GM19035 (cell line): ENCODE measurements at regions not wholly inside any gene's neighbourhood (a gene's known extent, or its start where the extent isn't known, plus 50 kb on each side); places are given as distances from the start of the nearest gene placed in this dataset.
"Not testable (repeated sequence)": the region's sequence is repeated elsewhere in the genome, so short reads cannot be mapped to it uniquely, and the experiment has no call there.

Experiments used
- ATAC-seq: cut with Tn5 transposase; IDR thresholded peaks from one replicate; pipeline ENCODE4 v1.9.1; 2021; ENCODE audit not compliant: unreplicated experiment

GRCh38 chr1:99361406-99361805 is 97.1 kb downstream of the PLPPR4 start:
- ATAC-seq: no peak

DNA sequence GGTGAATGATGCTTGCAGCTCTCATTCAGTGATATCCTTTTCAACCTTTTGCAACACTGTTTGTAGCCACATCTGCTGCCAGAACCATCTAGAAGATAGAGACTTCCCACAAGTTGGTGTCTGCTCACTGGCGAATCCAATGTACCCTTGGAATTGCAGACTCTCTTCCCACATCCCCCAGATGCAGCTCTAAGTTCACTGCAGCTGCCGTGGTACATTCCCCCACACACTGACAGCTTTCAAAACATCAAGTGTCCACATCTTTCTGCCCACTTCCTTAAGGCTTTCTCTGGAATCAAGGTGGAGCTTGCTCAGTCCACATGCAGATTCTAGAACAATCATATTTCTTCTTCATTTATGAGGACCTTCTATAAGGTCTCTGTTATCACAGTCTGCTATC is 99.2 kb downstream of the PLPPR4 start:
- ATAC-seq: no peak

GRCh38 chr1:99365141-99365540 is 100.8 kb downstream of the PLPPR4 start:
- no peak for ATAC-seq

GRCh38 chr1:99365545-99365944 is 101.3 kb downstream of the PLPPR4 start:
- ATAC-seq: no peak

DNA sequence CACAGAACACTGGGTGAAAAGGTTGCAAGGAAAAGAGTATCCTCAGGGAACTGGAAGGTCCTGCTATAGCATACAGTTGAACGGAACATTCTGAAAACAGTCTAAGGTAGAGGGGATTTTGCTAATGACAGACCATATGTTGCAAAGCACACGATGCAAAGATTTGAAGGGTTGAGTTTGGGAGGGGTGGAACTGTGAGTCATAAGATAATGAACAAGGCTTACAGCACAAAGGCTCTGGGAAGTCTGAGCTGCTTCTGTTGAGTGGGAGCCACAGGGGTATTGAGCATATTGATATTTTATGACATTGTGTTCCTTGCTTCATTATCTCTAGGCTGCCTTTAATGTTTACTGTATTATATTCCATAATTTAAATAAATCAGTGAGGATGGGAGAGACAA is 104.9 kb downstream of the PLPPR4 start:
- ATAC-seq: no peak

- no peak for ATAC-seq
Observed at GRCh38 chr1:99370476-99370875, 106.2 kb downstream of the PLPPR4 start.

- ATAC-seq: no peak
Observed at GRCh38 chr1:99371413-99371812, 107.1 kb downstream of the PLPPR4 start.

- ATAC-seq: no peak
Observed at GRCh38 chr1:99374109-99374508, 109.8 kb downstream of the PLPPR4 start.

GRCh38 chr1:99374693-99375092 is 110.4 kb downstream of the PLPPR4 start:
- not testable (repeated sequence) for ATAC-seq

DNA sequence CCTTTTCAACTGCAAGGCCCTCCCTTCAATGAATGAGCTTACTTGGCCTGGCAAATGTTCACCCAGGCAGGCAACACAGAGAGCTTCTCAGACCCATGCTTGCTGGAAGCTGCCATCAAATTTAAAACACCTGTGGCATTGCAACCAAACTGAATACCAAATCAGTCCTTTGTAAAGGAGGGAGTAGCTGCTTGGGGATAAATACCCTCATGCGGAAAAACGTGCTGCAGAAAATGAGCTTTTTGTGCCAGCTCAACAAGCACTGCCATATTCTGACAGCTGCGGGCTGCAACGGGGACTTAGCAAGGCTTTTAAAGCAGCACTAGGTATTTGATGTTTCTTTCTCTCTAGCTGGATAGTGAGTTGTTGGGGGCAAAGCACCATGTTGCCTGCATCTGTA is 119.7 kb downstream of the PLPPR4 start:
- no peak for ATAC-seq

DNA sequence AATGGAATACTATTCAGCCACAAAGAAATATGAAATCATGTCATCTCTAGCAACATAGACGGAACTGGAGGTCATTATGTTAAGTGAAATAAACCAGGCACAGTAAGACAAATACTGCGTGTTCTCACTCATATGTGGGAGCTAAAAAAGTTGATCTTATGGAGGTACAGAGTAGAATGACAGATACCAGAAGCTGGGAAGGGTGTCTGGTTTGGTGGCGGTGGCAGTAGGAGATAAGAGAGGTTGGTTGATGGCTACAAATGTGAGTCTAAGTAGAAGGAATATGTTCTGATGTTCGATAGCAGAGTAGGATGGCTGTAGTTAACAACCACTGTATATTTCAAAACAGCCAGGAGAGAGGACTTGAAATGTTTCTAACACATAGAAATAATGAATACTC is 121.6 kb downstream of the PLPPR4 start:
- no peak for ATAC-seq

GRCh38 chr1:99396389-99396788 is 132.1 kb downstream of the PLPPR4 start:
- no peak for ATAC-seq

- no peak for ATAC-seq
Observed at GRCh38 chr1:99397029-99397428, 132.7 kb downstream of the PLPPR4 start.

GRCh38 chr1:99397863-99398262 is 133.6 kb downstream of the PLPPR4 start:
- ATAC-seq: no peak

- ATAC-seq: not testable (repeated sequence)
Observed at GRCh38 chr1:99401556-99401955, 137.3 kb downstream of the PLPPR4 start.

- ATAC-seq: not testable (repeated sequence)
Observed at GRCh38 chr1:99404399-99404798, 140.1 kb downstream of the PLPPR4 start.

DNA sequence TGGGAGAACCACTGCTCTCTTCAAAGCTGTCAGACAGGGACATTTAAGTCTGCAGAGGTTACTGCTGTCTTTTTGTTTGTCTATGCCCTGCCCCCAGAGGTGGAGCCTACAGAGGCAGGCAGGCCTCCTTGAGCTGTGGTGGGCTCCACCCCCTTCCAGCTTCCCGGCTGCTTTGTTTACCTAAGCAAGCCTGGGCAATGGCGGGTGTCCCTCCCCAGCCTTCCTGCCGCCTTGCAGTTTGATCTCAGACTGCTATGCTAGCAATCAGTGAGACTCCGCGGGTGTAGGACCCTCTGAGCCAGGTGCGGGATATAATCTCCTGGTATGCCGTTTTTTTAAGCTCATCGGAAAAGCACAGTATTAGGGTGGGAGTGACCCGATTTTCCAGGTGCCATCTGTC is 141.0 kb downstream of the PLPPR4 start:
- ATAC-seq: not testable (repeated sequence)

GRCh38 chr1:99407018-99407417 is 142.7 kb downstream of the PLPPR4 start:
- ATAC-seq: no peak

- ATAC-seq: no peak
Observed at GRCh38 chr1:99424087-99424486, 159.8 kb downstream of the PLPPR4 start.

DNA sequence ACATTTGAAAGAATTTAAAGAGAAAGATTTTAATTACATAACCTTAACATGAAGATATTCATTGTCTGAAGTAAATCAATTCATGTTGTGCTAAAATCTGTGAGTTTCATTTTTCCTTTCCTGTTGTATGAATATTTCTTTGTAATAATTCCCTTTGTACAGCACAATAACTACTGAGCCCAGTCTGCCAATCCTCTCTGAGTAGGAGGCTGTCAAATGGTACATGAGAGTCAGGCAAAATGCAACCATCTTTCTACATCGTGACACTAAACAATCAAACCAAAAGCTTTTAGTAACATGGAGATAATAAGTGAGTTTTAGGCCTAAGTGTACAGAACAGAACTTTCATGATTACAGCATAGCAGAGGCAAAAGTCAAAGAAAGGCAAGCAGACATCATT is 165.5 kb downstream of the PLPPR4 start:
- ATAC-seq: no peak

DNA sequence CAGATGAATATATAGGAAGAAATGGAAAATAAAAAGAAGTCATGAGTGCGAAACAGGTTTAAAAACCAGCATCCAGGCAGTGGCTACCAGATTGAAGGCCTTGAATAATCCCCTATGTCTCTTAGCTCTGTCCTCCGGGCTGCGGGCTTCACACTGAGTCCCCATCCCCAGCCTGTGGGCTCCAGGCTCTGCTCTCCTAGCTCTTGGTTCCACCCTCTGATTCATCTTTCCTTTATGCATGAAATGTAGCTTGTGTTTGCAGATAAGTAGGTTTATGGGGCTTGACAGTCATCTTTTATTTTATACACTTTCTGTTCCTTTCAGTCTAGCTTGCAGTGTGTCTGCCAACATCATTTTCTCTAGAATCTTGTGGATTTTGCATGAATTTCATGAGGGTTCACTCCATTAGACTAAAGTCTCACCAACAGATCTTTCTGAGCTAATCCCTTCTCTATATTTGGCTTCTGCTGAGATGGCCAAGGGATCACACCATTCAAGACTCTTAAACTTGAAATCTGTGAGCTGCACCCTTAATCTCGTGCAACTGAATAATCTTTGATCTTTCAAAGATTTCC is 174.5 kb downstream of the PLPPR4 start:
- ATAC-seq: no peak

DNA sequence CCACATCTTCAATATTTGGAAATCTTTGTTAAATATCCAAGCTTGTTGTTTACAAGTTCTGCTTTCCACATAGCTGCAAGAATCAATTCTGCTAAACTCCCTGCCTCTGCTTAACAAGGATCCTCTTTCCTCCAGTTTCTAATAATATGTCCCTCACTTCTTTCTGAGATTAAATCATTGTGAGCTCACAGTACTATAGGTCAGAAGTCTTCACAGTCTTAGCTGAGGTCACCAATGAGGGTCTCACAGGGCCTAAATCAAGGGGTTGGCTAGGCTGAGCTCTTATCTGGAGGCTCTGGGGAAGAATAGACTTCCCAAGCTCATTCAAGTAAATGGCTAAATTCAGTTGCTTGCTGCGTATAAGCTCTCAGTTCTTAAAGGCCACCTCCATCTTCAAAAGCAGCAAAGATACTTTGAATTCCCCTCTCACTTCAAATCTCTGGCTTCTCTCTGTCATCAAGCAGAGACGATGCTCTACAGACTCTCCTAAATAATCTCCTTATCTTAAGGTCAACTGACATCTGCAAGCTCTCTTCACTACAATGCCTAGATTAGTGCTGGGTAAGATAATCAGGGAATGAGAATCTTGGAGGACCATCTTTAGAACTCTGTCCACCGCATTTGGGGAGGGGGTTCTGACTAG is 175.3 kb downstream of the PLPPR4 start:
- ATAC-seq: no peak
